Fibroblast of gingiva (primary cell): ENCODE measurements at regions not wholly inside any gene's neighbourhood (a gene's known extent, or its start where the extent isn't known, plus 50 kb on each side); places are given as distances from the start of the nearest gene placed in this dataset.
"Not testable (repeated sequence)": the region's sequence is repeated elsewhere in the genome, so short reads cannot be mapped to it uniquely, and the experiment has no call there.

Experiments used
- DNase-seq: peaks from one replicate; pipeline ENCODE4 v3.0.0-alpha.2; 2011; ENCODE audit warnings: low read depth

GRCh38 chr1:101185421-101185820 lies 51.4 kb upstream of the S1PR1 start:
- DNase-seq: no peak

- DNase-seq: no peak
These were observed 53.5 kb upstream of the S1PR1 start for GRCh38 chr1:101183388-101183699.

GRCh38 chr1:101182627-101183387 lies 54.0 kb upstream of the S1PR1 start:
- no peak for DNase-seq

- no peak for DNase-seq
These were observed 54.9 kb upstream of the S1PR1 start for GRCh38 chr1:101181930-101182329.

GRCh38 chr1:101178688-101179491 lies 57.9 kb upstream of the S1PR1 start:
- DNase-seq: no peak

- DNase-seq: no peak
These were observed 58.5 kb upstream of the S1PR1 start for GRCh38 chr1:101178341-101178687.

GRCh38 chr1:101175886-101176285 lies 60.9 kb upstream of the S1PR1 start:
- DNase-seq: no peak

- no peak for DNase-seq
These were observed 61.4 kb upstream of the S1PR1 start for GRCh38 chr1:101175466-101175865.

- peak; percentile 6 for DNase-seq
These were observed 62.1 kb upstream of the S1PR1 start for GRCh38 chr1:101174722-101175121.

GRCh38 chr1:101174298-101174697 lies 62.5 kb upstream of the S1PR1 start:
- DNase-seq: not testable (repeated sequence)

GRCh38 chr1:101170506-101171050 lies 66.2 kb upstream of the S1PR1 start:
- DNase-seq: no peak

- no peak for DNase-seq
These were observed 68.9 kb upstream of the S1PR1 start for GRCh38 chr1:101167891-101168290.

- no peak for DNase-seq
These were observed 70.2 kb upstream of the S1PR1 start for GRCh38 chr1:101166583-101167120.

- DNase-seq: no peak
These were observed 70.9 kb upstream of the S1PR1 start for GRCh38 chr1:101165954-101166353.

GRCh38 chr1:101165532-101165931 lies 71.3 kb upstream of the S1PR1 start:
- DNase-seq: no peak

- DNase-seq: no peak
These were observed 72.0 kb upstream of the S1PR1 start for GRCh38 chr1:101164776-101165175.

- no peak for DNase-seq
These were observed 73.8 kb upstream of the S1PR1 start for GRCh38 chr1:101162736-101163735.

GRCh38 chr1:101162300-101162699 lies 74.5 kb upstream of the S1PR1 start:
- DNase-seq: no peak

- DNase-seq: no peak
These were observed 75.2 kb upstream of the S1PR1 start for GRCh38 chr1:101161619-101162018.

- DNase-seq: no peak
These were observed 78.4 kb upstream of the S1PR1 start for GRCh38 chr1:101158424-101158823.

- no peak for DNase-seq
These were observed 82.3 kb upstream of the S1PR1 start for GRCh38 chr1:101154547-101154946.

GRCh38 chr1:101153692-101154091 lies 83.1 kb upstream of the S1PR1 start:
- no peak for DNase-seq
